ENCODE measurements at regions not wholly inside any gene's neighbourhood (a gene's known extent, or its start where the extent isn't known, plus 50 kb on each side); places are given as distances from the start of the nearest gene placed in this dataset.

- TF ChIP-seq GABPB1 (CRISPR knock-in tag; IDR thresholded peaks at IDR 0.05): no peak
- TF ChIP-seq ZNF121 (CRISPR knock-in tag; IDR thresholded peaks at IDR 0.05): no peak
- no peak for TF ChIP-seq OVOL2 (CRISPR knock-in tag; IDR thresholded peaks at IDR 0.05; ENCODE audit: borderline replicate concordance)
- Mint-ChIP-seq H3K4me3 (no peak overlapping the region), H3K27ac (no peak overlapping the region), H3K9me3 (peaks cover 46% of the 10 kb centered on the region), H3K27me3 (ENCODE audit: low read depth) (no peaks in the 10 kb centered on the region), H3K36me3 (peaks cover 20% of the 10 kb centered on the region), H3K4me1 (peaks cover 8% of the 10 kb centered on the region)
- ATAC-seq (no peak), DNase-seq (ENCODE audit: low spot score) (no peak)
- CTCF ChIA-PET: no interaction called here
- POLR2A ChIA-PET: no interaction called here
These were observed 288.1 kb upstream of the NECTIN3 start for GRCh38 chr3:110783541-110783940.

GRCh38 chr3:110788794-110789193 is 282.8 kb upstream of the NECTIN3 start:
- ATAC-seq: no peak
- ChIA-PET CTCF (no interaction called here), POLR2A (no interaction called here)
- peaks cover 3% of the 10 kb centered on the region for H3K4me1 Mint-ChIP-seq
- no peak for DNase-seq (ENCODE audit: low spot score)
- H3K4me3 Mint-ChIP-seq: no peak overlapping the region
- H3K36me3 Mint-ChIP-seq: peaks cover 23% of the 10 kb centered on the region
- no peak overlapping the region for H3K27ac Mint-ChIP-seq
- TF ChIP-seq ETV6 (CRISPR knock-in tag; IDR thresholded peaks at IDR 0.05): no peak
- no peak for TF ChIP-seq PREB (CRISPR knock-in tag; IDR thresholded peaks at IDR 0.05; ENCODE audit: borderline replicate concordance)
- no peak for TF ChIP-seq ZNF423 (CRISPR knock-in tag; IDR thresholded peaks at IDR 0.05)
- TF ChIP-seq TCF7 (CRISPR knock-in tag; IDR thresholded peaks at IDR 0.05; ENCODE audit: low read depth): no peak
- no peak for TF ChIP-seq USF1 (CRISPR knock-in tag; IDR thresholded peaks at IDR 0.05)
- no peak for TF ChIP-seq ELF4 (CRISPR knock-in tag; IDR thresholded peaks at IDR 0.05; ENCODE audit: low read depth)
- no peak for TF ChIP-seq EMX1 (CRISPR knock-in tag; IDR thresholded peaks at IDR 0.05)
- H3K9me3 Mint-ChIP-seq: peaks cover 39% of the 10 kb centered on the region
- H3K27me3 Mint-ChIP-seq (ENCODE audit: low read depth): no peaks in the 10 kb centered on the region

GRCh38 chr3:110789315-110789714 is 282.3 kb upstream of the NECTIN3 start:
- Mint-ChIP-seq H3K27me3 (ENCODE audit: low read depth) (no peaks in the 10 kb centered on the region), H3K4me3 (no peak overlapping the region), H3K4me1 (peaks cover 7% of the 10 kb centered on the region; the same call in 1 of the 2 replicates), H3K27ac (no peak overlapping the region), H3K9me3 (peaks cover 39% of the 10 kb centered on the region), H3K36me3 (peaks cover 23% of the 10 kb centered on the region)
- DNase-seq (ENCODE audit: low spot score): no peak
- CTCF ChIA-PET: no interaction called here
- POLR2A ChIA-PET: no interaction called here
- ATAC-seq: no peak
- TF ChIP-seq PRDM15 (CRISPR knock-in tag; IDR thresholded peaks at IDR 0.05) (no peak), TP53 (CRISPR knock-in tag; IDR thresholded peaks at IDR 0.05) (no peak), FOXP4 (CRISPR knock-in tag; IDR thresholded peaks at IDR 0.05) (no peak), ZNF416 (CRISPR knock-in tag; IDR thresholded peaks at IDR 0.05) (no peak), ZNF532 (CRISPR knock-in tag; IDR thresholded peaks at IDR 0.05; ENCODE audit: borderline replicate concordance) (no peak), ESRRA (CRISPR knock-in tag; IDR thresholded peaks at IDR 0.05; ENCODE audit: borderline replicate concordance) (no peak), NR2C2 (CRISPR knock-in tag; IDR thresholded peaks at IDR 0.05) (no peak), ZNF219 (CRISPR knock-in tag; IDR thresholded peaks at IDR 0.05; ENCODE audit: borderline replicate concordance) (no peak), ATF3 (CRISPR knock-in tag; conservative IDR thresholded peaks at IDR 0.05) (no peak)

Measured in WTC11 (cell line).